Hepatocyte (in vitro differentiated cells): ENCODE measurements at regions not wholly inside any gene's neighbourhood (a gene's known extent, or its start where the extent isn't known, plus 50 kb on each side); places are given as distances from the start of the nearest gene placed in this dataset.

Experiments used
- DNase-seq: peaks from one replicate; pipeline ENCODE4 v3.0.0-alpha.2; 2016; ENCODE audit warnings: low spot score
- H2AFZ ChIP-seq: fragments of 200-600 bp; sonication (generic); 2 replicates; pipeline ENCODE4 v1.6.0; 2016; ENCODE audit warnings: antibody characterized with exemption, mild to moderate bottlenecking
- H3K27ac ChIP-seq: fragments of 200-600 bp; sonication (generic); 2 replicates; pipeline ENCODE4 v1.5.1; 2016; ENCODE audit warnings: mild to moderate bottlenecking
- H3K27me3 ChIP-seq: fragments of 200-600 bp; sonication (generic); 2 replicates; pipeline ENCODE4 v1.6.1; 2016
- H3K36me3 ChIP-seq: fragments of 200-600 bp; sonication (generic); replicated peaks from 2 replicates; pipeline ENCODE4 v1.5.1; 2016; ENCODE audit warnings: low read depth; ENCODE audit not compliant: insufficient read depth
- H3K4me1 ChIP-seq: fragments of 200-600 bp; sonication (generic); 2 replicates; pipeline ENCODE4 v1.5.1; 2016; ENCODE audit warnings: mild to moderate bottlenecking, moderate library complexity; ENCODE audit not compliant: insufficient read depth
- H3K4me2 ChIP-seq: fragments of 200-600 bp; sonication (generic); 2 replicates; pipeline ENCODE4 v1.6.0; 2016
- H3K4me3 ChIP-seq: fragments of 200-600 bp; sonication (generic); 2 replicates; pipeline ENCODE4 v1.5.1; 2016; ENCODE audit warnings: mild to moderate bottlenecking
- H3K79me2 ChIP-seq: fragments of 200-600 bp; sonication (generic); 2 replicates; pipeline ENCODE4 v1.6.0; 2017; ENCODE audit warnings: mild to moderate bottlenecking
- H3K9me2 ChIP-seq: fragments of 200-600 bp; sonication (generic); replicated peaks from 2 replicates; pipeline ENCODE4 v1.6.0; 2017; ENCODE audit warnings: mild to moderate bottlenecking; ENCODE audit not compliant: insufficient read depth
- H3K9me3 ChIP-seq: fragments of 200-600 bp; sonication (generic); 2 replicates; pipeline ENCODE4 v1.5.1; 2016; ENCODE audit warnings: low read depth, mild to moderate bottlenecking
- H4K20me1 ChIP-seq: fragments of 200-600 bp; sonication (generic); 2 replicates; pipeline ENCODE4 v1.6.0; 2016; ENCODE audit warnings: mild to moderate bottlenecking; ENCODE audit not compliant: insufficient read depth, poor library complexity, severe bottlenecking
- CTCF ChIP-seq: fragments of 200-600 bp; sonication (generic); IDR thresholded peaks from 2 replicates; pipeline ENCODE4 v1.5.1; 2016; ENCODE audit warnings: antibody characterized with exemption, mild to moderate bottlenecking; ENCODE audit not compliant: poor library complexity
- EZH2 ChIP-seq: fragments of 200-600 bp; sonication (generic); IDR thresholded peaks from 2 replicates; pipeline ENCODE4 v1.6.1; 2016; ENCODE audit warnings: antibody characterized with exemption, mild to moderate bottlenecking, borderline replicate concordance
- EZH2phosphoT487 ChIP-seq: fragments of 200-600 bp; sonication (generic); IDR thresholded peaks from one replicate; pipeline ENCODE4 v1.6.1; 2018; ENCODE audit warnings: antibody characterized with exemption, mild to moderate bottlenecking, low read depth, moderate library complexity; ENCODE audit not compliant: unreplicated experiment, severe bottlenecking
- WGBS: methylation state at CpG from one replicate; pipeline ENCODE4 v1.1.6; 2016; ENCODE audit warnings: low lambda C conversion rate; ENCODE audit errors: missing lambda C conversion rate; 5-methylcytosine and 5-hydroxymethylcytosine counted together

GRCh38 chrX:147468600-147468999 is 443.1 kb upstream of the FMR1 start:
- WGBS = 71% methylated on average over 4 of the region's 4 CpGs
- Histone ChIP-seq H2AFZ (no peak overlapping the region), H3K27ac (no peak overlapping the region), H3K36me3 (no peaks in the 10 kb centered on the region), H3K9me3 (no peaks in the 10 kb centered on the region), H3K9me2 (no peaks in the 10 kb centered on the region), H3K4me1 (no peaks in the 10 kb centered on the region), H4K20me1 (no peaks in the 10 kb centered on the region), H3K4me3 (no peak overlapping the region), H3K27me3 (no peaks in the 10 kb centered on the region), H3K4me2 (no peak overlapping the region), H3K79me2 (no peaks in the 10 kb centered on the region)
- DNase-seq = no peak
- TF ChIP-seq CTCF (no peak), EZH2 (no peak), EZH2phosphoT487 (no peak)

DNA sequence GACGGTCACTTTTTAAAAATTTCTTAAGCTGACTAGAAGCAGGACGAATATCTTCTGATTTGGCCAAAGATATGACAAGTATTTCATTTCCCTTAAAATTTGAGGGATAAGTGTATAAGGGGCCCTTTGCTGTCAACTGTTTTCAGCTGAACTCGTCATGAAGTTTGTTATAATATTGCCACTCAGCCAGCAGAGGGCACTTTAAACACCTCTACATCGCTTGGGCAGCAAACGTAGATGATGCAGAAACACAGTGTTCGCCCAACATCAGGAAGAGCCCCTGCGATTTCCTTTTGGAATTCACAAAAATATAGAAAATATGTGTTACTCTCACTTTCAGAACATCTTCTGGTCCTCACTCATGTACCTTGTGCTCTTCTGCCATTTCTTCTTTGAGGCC is 435.7 kb upstream of the FMR1 start:
- no peak overlapping the region for H3K4me2 ChIP-seq
- no peaks in the 10 kb centered on the region for H3K9me2 ChIP-seq
- H4K20me1 ChIP-seq = no peaks in the 10 kb centered on the region
- H3K36me3 ChIP-seq = no peaks in the 10 kb centered on the region
- no peaks in the 10 kb centered on the region for H3K4me1 ChIP-seq
- H2AFZ ChIP-seq = no peak overlapping the region
- no peaks in the 10 kb centered on the region for H3K9me3 ChIP-seq
- no peak overlapping the region for H3K27ac ChIP-seq
- H3K27me3 ChIP-seq = no peaks in the 10 kb centered on the region
- no peak overlapping the region for H3K4me3 ChIP-seq
- H3K79me2 ChIP-seq = no peaks in the 10 kb centered on the region
- WGBS = 35% methylated on average over 7 of the region's 7 CpGs
- TF ChIP-seq CTCF = peak; percentile 35
- no peak for TF ChIP-seq EZH2phosphoT487
- DNase-seq = peak; percentile 38

- Histone ChIP-seq H3K9me2 (no peaks in the 10 kb centered on the region), H3K9me3 (peaks cover 3% of the 10 kb centered on the region), H3K4me1 (no peaks in the 10 kb centered on the region)
Measured at GRCh38 chrX:147478899-147479298, 432.8 kb upstream of the FMR1 start.

More at GRCh38 chrX:147478899-147479298, 432.8 kb upstream of the FMR1 start:
- no peak for DNase-seq
- Histone ChIP-seq H3K4me3 (no peak overlapping the region), H4K20me1 (no peaks in the 10 kb centered on the region), H3K36me3 (no peaks in the 10 kb centered on the region), H2AFZ (no peak overlapping the region), H3K27ac (no peak overlapping the region), H3K4me2 (no peak overlapping the region), H3K79me2 (no peaks in the 10 kb centered on the region), H3K27me3 (no peaks in the 10 kb centered on the region)
- TF ChIP-seq EZH2 = no peak
- TF ChIP-seq CTCF = no peak
- TF ChIP-seq EZH2phosphoT487 = no peak
- WGBS = 93% methylated on average over 2 of the region's 2 CpGs
